ENCODE measurements at regions not wholly inside any gene's neighbourhood (a gene's known extent, or its start where the extent isn't known, plus 50 kb on each side); places are given as distances from the start of the nearest gene placed in this dataset.
"Not testable (repeated sequence)": the region's sequence is repeated elsewhere in the genome, so short reads cannot be mapped to it uniquely, and the experiment has no call there.

DNA sequence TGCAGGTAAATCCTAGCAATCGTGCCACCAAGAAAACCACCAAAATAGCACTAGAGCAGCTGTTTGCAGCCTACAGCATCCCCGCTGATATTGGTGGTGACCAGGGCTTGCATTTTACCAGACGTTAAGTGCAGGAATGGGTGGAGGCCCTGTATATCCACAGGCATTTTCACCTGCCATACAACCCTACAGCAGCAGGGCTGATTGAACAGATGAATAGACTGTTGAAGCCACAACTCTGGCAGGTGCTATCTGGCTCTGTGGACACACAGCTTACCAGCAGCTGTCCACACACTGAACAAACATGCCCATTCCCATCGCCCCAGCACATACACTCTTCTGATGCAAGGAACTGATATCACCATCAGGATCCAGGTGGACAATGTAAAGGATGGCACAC lies 154.5 kb upstream of the APC start:
- Histone ChIP-seq H3K4me2 (ENCODE audit: low read length) (no peak overlapping the region), H3K27ac (ENCODE audit: low read depth, low read length, poor library complexity, severe bottlenecking) (no peak overlapping the region), H4K20me1 (ENCODE audit: insufficient read depth, low read length) (no peaks in the 10 kb centered on the region), H2AFZ (ENCODE audit: low read length) (no peak overlapping the region), H3K79me2 (ENCODE audit: insufficient read depth, low read depth, low read length) (no peaks in the 10 kb centered on the region), H3K9me2 (ENCODE audit: insufficient read depth, low read length) (no peaks in the 10 kb centered on the region), H3K4me3 (ENCODE audit: low read depth, low read length, poor library complexity, severe bottlenecking) (no peak overlapping the region), H3K9me3 (ENCODE audit: low read length) (no peaks in the 10 kb centered on the region), H3K4me1 (ENCODE audit: insufficient read depth, low read length, poor library complexity, severe bottlenecking) (no peaks in the 10 kb centered on the region), H3K36me3 (ENCODE audit: insufficient read depth, low read length) (no peaks in the 10 kb centered on the region)
- intact Hi-C loops (cut with micrococcal nuclease; ENCODE audit: unreplicated experiment), result no loop called here
- ChIA-PET POLR2A (no interaction called here), CTCF (ENCODE audit: unreplicated experiment) (no interaction called here)
- DNase-seq (ENCODE audit: low spot score), result no peak
- no TSS peak for BruUV-seq (replicated peaks)
- TF ChIP-seq EZH2phosphoT487 (IDR thresholded peaks at IDR 0.05; ENCODE audit: borderline replicate concordance, low read depth, low read length), result no peak
- TF ChIP-seq, protein P1, sequence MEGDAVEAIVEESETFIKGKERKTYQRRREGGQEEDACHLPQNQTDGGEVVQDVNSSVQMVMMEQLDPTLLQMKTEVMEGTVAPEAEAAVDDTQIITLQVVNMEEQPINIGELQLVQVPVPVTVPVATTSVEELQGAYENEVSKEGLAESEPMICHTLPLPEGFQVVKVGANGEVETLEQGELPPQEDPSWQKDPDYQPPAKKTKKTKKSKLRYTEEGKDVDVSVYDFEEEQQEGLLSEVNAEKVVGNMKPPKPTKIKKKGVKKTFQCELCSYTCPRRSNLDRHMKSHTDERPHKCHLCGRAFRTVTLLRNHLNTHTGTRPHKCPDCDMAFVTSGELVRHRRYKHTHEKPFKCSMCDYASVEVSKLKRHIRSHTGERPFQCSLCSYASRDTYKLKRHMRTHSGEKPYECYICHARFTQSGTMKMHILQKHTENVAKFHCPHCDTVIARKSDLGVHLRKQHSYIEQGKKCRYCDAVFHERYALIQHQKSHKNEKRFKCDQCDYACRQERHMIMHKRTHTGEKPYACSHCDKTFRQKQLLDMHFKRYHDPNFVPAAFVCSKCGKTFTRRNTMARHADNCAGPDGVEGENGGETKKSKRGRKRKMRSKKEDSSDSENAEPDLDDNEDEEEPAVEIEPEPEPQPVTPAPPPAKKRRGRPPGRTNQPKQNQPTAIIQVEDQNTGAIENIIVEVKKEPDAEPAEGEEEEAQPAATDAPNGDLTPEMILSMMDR (conservative IDR thresholded peaks at IDR 0.05; ENCODE audit: low read length), result no peak

DNA sequence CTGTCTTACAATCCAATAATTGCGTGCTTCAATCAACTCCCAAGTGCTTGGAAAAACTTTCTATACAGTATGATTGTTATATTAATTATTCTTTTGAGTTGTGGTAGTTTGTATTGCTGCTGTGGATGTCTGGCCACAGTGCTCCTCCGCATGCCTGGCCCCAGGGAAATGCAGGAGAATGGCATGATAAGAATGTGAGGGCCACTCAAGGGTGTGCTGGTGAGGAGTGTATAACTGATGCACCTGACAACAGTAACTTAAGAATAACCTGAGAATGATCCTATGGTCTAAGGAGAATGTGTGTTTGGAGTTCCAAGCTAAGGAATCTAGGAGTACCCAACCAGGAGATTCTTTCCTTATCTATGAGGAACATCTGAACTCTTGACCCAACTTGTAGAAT lies 152.9 kb upstream of the APC start:
- BruUV-seq (replicated peaks), result no TSS peak
- intact Hi-C loops (cut with micrococcal nuclease; ENCODE audit: unreplicated experiment), result no loop called here
- CTCF ChIA-PET (ENCODE audit: unreplicated experiment), result no interaction called here

DNA sequence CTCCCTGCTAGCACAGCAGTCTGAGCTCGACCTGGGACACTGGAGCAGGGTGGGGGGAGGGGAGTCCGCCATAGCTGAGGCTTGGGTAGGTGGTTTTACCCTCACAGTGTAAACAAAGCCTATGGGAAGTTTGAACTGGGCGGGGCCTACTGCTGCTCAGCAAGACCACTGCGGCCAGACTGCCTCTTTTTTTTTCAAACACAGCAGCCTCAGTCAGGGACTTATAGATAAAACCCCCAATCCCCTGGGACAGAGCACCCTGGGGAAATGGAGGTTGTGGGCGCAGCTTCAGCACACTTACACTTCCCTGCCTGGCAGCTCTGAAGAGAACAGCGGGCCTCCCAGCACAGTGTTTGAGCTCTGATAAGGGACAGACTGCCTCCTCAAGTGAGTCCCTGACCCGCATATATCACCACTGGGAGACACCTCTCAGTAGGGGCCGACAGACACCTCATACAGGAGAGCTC lies 151.1 kb upstream of the APC start:
- no peak for DNase-seq (ENCODE audit: low spot score)
- no peaks in the 10 kb centered on the region for H3K36me3 ChIP-seq (ENCODE audit: insufficient read depth, low read length)
- no peak overlapping the region for H2AFZ ChIP-seq (ENCODE audit: low read length)
- H3K27ac ChIP-seq (ENCODE audit: low read depth, low read length, poor library complexity, severe bottlenecking), result no peak overlapping the region
- no peak overlapping the region for H3K4me2 ChIP-seq (ENCODE audit: low read length)
- TF ChIP-seq, protein P1 (conservative IDR thresholded peaks at IDR 0.05; ENCODE audit: low read length), result no peak
- TF ChIP-seq EZH2phosphoT487 (IDR thresholded peaks at IDR 0.05; ENCODE audit: borderline replicate concordance, low read depth, low read length), result no peak
- H3K9me2 ChIP-seq (ENCODE audit: insufficient read depth, low read length), result no peaks in the 10 kb centered on the region
- ChIA-PET POLR2A (interaction anchor here (0.6 to 0.7 kb wide), 3 partner anchors 20 to 296 kb away, joined by 3 to 6 read pairs (median 4); no protein-coding TSS in a partner anchor), CTCF (ENCODE audit: unreplicated experiment) (no interaction called here)
- no peaks in the 10 kb centered on the region for H3K4me1 ChIP-seq (ENCODE audit: insufficient read depth, low read length, poor library complexity, severe bottlenecking)
- H3K79me2 ChIP-seq (ENCODE audit: insufficient read depth, low read depth, low read length), result no peaks in the 10 kb centered on the region
- intact Hi-C loops (cut with micrococcal nuclease; ENCODE audit: unreplicated experiment), result no loop called here
- BruUV-seq (replicated peaks), result no TSS peak
- H3K4me3 ChIP-seq (ENCODE audit: low read depth, low read length, poor library complexity, severe bottlenecking), result no peak overlapping the region
- H4K20me1 ChIP-seq (ENCODE audit: insufficient read depth, low read length), result no peaks in the 10 kb centered on the region
- no peaks in the 10 kb centered on the region for H3K9me3 ChIP-seq (ENCODE audit: low read length)

More for the DNA sequence above, 152.9 kb upstream of the APC start:
- H3K36me3 ChIP-seq (ENCODE audit: insufficient read depth, low read length), result no peaks in the 10 kb centered on the region
- POLR2A ChIA-PET, result no interaction called here
- H3K9me3 ChIP-seq (ENCODE audit: low read length), result no peaks in the 10 kb centered on the region
- TF ChIP-seq, protein P1 (conservative IDR thresholded peaks at IDR 0.05; ENCODE audit: low read length), result no peak
- no peak for TF ChIP-seq EZH2phosphoT487 (IDR thresholded peaks at IDR 0.05; ENCODE audit: borderline replicate concordance, low read depth, low read length)
- no peak overlapping the region for H3K4me2 ChIP-seq (ENCODE audit: low read length)
- no peaks in the 10 kb centered on the region for H4K20me1 ChIP-seq (ENCODE audit: insufficient read depth, low read length)
- no peak overlapping the region for H3K4me3 ChIP-seq (ENCODE audit: low read depth, low read length, poor library complexity, severe bottlenecking)
- H3K4me1 ChIP-seq (ENCODE audit: insufficient read depth, low read length, poor library complexity, severe bottlenecking), result no peaks in the 10 kb centered on the region
- no peak overlapping the region for H2AFZ ChIP-seq (ENCODE audit: low read length)
- no peak overlapping the region for H3K27ac ChIP-seq (ENCODE audit: low read depth, low read length, poor library complexity, severe bottlenecking)
- no peaks in the 10 kb centered on the region for H3K79me2 ChIP-seq (ENCODE audit: insufficient read depth, low read depth, low read length)
- DNase-seq (ENCODE audit: low spot score), result no peak
- no peaks in the 10 kb centered on the region for H3K9me2 ChIP-seq (ENCODE audit: insufficient read depth, low read length)

DNA sequence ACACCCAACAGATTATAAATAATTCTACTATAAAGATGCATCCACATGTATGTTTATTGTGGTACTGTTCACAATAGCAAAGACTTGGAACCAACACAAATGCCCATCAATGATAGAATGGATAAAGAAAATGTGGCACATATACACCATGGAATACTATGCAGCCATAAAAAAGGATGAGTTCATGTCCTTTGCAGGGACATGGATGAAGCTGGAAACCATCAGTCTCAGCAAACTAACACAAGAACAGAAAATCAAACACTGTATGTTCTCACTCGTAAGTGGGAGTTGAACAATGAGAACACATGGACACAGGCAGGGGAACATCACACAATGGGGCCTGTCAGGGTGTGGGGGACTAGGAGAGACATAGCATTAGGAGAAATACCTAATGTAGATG lies 146.8 kb upstream of the APC start:
- H4K20me1 ChIP-seq (ENCODE audit: insufficient read depth, low read length); H3K4me1 ChIP-seq (ENCODE audit: insufficient read depth, low read length, poor library complexity, severe bottlenecking); H3K9me2 ChIP-seq (ENCODE audit: insufficient read depth, low read length); H3K4me3 ChIP-seq (ENCODE audit: low read depth, low read length, poor library complexity, severe bottlenecking); H2AFZ ChIP-seq (ENCODE audit: low read length); H3K9me3 ChIP-seq (ENCODE audit: low read length); CTCF ChIA-PET (ENCODE audit: unreplicated experiment); H3K36me3 ChIP-seq (ENCODE audit: insufficient read depth, low read length); H3K79me2 ChIP-seq (ENCODE audit: insufficient read depth, low read depth, low read length); H3K4me2 ChIP-seq (ENCODE audit: low read length); H3K27ac ChIP-seq (ENCODE audit: low read depth, low read length, poor library complexity, severe bottlenecking); DNase-seq (ENCODE audit: low spot score); BruUV-seq (replicated peaks); intact Hi-C loops (cut with micrococcal nuclease; ENCODE audit: unreplicated experiment): not testable (repeated sequence)
- POLR2A ChIA-PET, result interaction anchor here (1.1 kb wide), 1 partner anchor 12 kb away, joined by 4 read pairs; no protein-coding TSS in a partner anchor

Measured in OCI-LY7 (cell line).